HEK293T (cell line): ENCODE measurements at regions not wholly inside any gene's neighbourhood (a gene's known extent, or its start where the extent isn't known, plus 50 kb on each side); places are given as distances from the start of the nearest gene placed in this dataset.

ENCODE experiments used
- ELF4 ChIP-seq: fragments of 450-650 bp; IDR thresholded peaks from 2 replicates; pipeline ENCODE4 v1.6.1; 2017; ENCODE audit warnings: antibody characterized with exemption
- FOXA1 ChIP-seq: fragments of 450-650 bp; IDR thresholded peaks from 2 replicates; pipeline ENCODE4 v1.6.1; 2016; ENCODE audit warnings: mild to moderate bottlenecking
- FOXM1 ChIP-seq: fragments of 450-650 bp; IDR thresholded peaks from 2 replicates; pipeline ENCODE4 v1.6.1; 2017; ENCODE audit warnings: mild to moderate bottlenecking, borderline replicate concordance
- NFRKB ChIP-seq: fragments of 450-650 bp; IDR thresholded peaks from 2 replicates; pipeline ENCODE4 v1.6.1; 2016; ENCODE audit warnings: mild to moderate bottlenecking, moderate library complexity
- SUZ12 ChIP-seq: fragments of 450-650 bp; IDR thresholded peaks from 2 replicates; pipeline ENCODE4 v1.6.1; 2016; ENCODE audit warnings: mild to moderate bottlenecking
- TARDBP ChIP-seq: fragments of 450-650 bp; IDR thresholded peaks from 2 replicates; pipeline ENCODE4 v1.6.1; 2016
- ZNF384 ChIP-seq: fragments of 450-650 bp; IDR thresholded peaks from 2 replicates; pipeline ENCODE4 v1.6.1; 2016

DNA sequence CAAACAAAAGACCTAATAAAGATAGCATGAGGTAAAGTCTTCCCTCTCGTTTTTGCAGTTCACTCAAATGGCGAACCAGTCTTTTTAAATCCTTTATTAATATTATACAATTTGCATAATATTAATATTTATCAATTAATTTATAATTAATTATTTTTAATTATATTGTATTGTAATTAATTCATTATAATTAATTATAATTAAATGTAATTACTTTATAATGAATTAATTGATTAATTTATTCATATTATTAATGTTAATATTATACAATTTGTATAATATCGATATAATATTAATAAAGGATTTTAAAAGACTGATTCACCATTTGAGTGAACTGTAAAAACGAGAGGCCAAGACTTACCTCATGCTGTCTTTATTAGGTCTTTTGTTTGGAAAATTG lies 1045.4 kb upstream of the CADM2 start:
- no peak for TF ChIP-seq ELF4
- TF ChIP-seq SUZ12 = no peak
- TF ChIP-seq TARDBP = no peak
- TF ChIP-seq NFRKB = no peak
- TF ChIP-seq FOXA1 = no peak
- no peak for TF ChIP-seq FOXM1
- no peak for TF ChIP-seq ZNF384
